HG02981 (cell line): ENCODE measurements at regions not wholly inside any gene's neighbourhood (a gene's known extent, or its start where the extent isn't known, plus 50 kb on each side); places are given as distances from the start of the nearest gene placed in this dataset.
"Not testable (repeated sequence)": the region's sequence is repeated elsewhere in the genome, so short reads cannot be mapped to it uniquely, and the experiment has no call there.

Experiments
- ATAC-seq: cut with Tn5 transposase; IDR thresholded peaks from one replicate; pipeline ENCODE4 v1.9.1; 2021; ENCODE audit warnings: mild to moderate bottlenecking, moderate library complexity; ENCODE audit not compliant: unreplicated experiment

DNA sequence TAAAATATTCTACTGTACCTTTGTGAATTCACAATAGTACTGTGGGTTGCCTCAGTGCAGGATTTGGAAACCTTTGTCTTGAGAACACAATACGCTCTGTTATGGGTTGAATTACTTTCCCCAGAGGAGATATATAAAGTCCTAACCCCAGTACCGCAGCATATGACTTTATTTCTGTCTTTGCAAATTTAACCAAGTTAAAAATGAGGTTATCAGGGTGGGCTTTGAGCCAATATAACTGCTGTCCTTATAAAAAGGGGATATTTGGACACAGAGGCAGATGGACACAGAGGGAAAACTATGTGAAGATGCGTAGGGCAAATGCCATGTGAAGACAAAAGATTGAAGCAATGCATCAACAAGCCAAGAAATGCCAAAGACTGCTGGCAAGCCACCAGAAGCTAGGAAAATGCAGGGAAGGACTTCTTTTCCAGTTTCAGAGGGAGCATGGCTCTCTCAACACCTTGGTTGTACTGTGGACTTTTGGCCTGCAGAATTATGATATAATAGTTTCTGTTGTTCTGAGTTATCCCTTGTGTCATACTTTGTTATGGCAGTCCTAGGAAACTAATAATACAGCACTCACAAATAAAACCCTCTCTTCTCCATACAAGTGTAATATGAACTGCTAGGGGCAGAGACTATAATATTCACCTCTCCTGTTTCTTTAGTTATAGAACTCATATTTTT lies 292.6 kb upstream of the SPTLC3 start:
- ATAC-seq, result no peak

DNA sequence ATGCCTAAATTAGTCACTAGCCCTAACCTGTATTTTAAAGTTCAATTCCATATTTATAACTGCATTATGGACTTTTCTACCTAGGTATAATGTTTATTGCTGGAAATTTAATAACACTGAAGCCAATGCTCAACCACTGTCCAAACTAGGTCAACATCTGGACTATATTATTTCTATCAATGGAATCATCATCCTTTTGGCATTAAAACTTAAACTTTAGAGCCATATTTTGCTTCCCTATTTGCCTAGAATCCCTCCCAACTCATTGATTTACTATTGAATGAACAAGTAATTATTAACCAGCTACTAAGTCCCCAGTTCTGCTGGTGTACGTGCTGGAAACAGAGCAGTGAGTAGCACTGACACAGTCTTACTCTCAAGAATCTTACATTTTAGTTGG lies 291.7 kb upstream of the SPTLC3 start:
- ATAC-seq, result no peak

DNA sequence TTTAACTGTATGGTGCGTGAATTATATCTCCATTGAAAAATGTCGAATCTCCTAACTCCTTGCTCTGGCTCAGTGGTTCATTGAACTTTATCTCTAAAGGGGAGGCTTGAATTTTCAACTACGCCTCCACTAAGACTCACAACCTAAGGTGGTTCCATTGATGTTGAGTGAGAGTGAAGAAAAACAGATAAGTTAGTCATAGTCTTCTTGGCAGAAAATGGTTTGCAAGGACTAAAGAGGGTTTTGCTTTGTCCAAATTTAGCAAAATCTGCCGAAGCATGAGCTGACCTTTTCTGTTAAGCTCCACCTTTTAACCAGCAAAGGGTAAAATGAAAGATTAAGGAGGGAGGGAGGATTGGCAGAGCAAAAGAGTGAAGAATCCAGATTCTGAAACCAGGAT lies 290.2 kb upstream of the SPTLC3 start:
- ATAC-seq, result no peak

DNA sequence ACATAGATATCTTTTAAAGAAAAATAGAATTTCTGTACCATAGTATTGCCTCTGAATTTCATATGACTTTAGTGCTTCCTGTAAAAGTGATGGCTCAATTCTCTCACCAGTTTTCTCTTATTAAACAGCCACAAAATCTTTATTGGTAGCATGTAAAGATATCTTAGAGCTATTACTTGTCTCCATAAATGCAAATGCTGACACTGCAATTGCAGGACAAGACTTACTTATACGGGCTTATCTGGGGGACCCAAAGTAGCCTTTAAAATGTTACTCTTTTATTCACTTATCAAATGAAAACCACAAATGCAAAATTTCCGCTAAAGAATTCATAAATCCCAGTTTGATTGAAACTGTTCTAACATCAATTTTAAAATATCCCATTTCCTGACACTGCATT lies 287.1 kb upstream of the SPTLC3 start:
- no peak for ATAC-seq

DNA sequence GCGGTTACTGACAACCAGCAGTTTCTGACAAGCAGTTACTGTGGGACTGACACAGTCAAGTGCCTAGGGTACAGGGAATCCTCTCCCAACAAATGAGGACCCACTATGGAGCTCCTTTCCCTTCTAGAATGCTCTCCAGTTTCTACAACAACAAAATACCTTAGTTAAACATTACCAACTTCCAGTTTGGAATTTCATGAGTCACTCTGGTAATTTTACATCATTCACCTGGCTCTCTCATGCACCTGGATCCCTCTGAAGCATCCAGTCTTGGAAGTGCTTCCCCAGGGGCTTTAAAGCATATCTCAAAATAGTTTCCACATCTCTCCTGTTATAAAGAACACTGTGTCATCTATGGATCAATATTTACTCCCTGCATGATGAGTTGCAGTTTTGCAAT lies 286.7 kb upstream of the SPTLC3 start:
- ATAC-seq, result no peak

DNA sequence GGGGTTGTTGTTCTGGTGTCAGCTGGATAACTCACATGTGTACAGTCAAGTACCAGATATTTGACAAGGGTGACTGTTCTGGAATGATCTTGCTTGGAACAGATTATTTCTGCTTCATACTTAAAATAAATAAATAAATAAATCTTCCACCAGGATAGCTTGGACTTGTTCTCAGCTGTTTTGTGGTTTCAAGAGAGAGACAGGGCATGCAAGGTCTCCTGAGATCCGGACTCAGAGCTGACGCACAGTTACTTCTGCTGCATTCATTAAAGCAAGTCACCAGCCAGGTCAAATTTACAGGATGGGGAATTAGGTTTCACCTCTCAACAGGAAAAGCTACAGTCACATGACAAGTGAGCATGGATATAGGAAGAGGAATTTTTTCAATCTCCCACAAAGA lies 285.0 kb upstream of the SPTLC3 start:
- ATAC-seq, result no peak

DNA sequence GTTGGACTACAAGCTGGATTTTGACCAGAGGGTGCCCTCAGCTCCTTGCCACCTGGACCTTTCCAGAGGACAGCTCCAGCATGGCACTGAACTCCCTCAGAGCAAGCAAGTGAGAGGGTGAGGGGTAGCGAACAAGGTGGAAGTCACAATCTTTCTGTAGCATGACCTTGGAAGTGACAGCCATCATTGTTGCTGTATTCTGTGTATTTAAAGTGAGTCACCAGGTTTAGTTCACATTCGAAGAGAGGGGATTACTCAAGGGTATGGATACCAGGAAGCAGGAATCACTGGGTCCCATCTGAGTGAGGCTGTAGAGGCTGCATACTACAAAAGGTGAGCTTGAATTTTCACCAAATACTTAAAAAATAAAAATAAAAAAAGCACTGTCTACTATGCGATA lies 280.0 kb upstream of the SPTLC3 start:
- no peak for ATAC-seq

DNA sequence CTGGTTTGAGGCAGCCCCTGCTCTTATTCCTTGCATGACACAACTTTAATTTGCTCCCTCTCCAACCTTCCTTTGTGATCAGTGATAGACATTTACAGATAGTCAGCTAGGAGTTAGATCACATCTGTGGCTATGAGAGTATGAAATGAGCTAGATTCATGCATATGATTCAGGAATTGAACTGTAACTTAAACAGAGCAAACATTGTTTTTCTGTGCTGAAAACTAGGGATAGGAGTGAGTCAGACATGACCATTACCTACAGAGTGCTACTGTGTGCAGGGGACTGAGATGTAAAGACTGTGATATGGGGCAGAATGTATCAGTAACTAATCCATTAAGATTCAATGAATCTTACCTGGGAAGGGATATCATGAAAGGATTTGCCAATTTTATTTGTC lies 279.4 kb upstream of the SPTLC3 start:
- no peak for ATAC-seq

DNA sequence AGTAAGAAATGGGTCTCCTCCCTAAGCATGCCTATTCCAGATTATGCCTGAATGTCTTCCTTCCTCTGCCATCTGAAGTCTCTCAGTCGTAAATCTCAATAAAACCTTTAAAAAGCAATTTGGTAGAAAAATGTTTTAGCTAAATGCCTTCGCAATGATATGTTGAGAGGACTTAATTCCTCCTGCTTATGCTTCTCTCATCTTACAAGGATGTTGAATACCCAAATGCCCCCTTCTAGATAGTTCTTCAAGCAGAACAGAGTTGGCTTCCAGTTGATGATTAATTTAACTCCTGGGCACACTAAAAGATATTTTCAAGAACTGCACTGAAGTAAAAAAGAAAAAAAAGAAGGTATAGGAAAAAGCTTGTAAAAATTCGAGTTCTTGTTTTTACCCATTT lies 275.0 kb upstream of the SPTLC3 start:
- no peak for ATAC-seq

DNA sequence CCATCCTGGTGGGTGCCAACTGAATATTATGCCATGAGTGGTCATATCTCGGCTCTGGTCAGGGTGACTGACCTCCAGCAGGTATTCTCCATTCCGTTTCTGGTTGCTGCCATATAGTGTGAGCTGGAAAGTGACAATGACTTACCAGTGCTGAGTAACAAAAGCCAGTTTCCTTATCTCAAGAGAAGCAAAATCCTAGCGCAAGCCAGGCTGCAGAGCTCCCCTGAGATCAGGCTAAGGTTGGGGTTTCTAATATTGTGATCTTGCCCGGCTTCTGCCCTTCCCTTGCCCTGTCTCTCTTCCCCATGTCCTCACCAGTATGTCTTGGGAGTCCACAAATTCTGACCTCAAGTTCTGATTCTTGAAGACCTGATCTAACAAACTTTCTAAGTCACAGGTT lies 271.3 kb upstream of the SPTLC3 start:
- ATAC-seq, result no peak

DNA sequence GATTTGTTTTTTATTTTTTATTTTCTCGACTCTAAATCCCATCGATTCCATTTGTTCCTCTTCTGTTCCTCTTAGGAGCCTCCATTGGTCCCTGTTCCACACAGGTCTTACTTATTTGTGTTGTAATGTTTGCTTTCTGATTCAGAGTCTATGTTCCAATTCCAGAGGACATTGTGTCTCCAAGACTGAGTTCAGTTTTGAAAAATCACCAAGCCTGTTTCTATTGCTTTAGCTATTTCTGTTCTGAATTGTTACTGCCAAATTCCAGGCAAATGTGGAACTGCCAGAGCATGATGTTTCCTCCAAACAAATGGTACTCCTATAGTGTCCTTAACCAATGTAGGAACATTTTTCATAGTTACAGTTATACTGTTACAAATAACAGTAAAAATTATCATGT lies 270.9 kb upstream of the SPTLC3 start:
- ATAC-seq, result no peak

DNA sequence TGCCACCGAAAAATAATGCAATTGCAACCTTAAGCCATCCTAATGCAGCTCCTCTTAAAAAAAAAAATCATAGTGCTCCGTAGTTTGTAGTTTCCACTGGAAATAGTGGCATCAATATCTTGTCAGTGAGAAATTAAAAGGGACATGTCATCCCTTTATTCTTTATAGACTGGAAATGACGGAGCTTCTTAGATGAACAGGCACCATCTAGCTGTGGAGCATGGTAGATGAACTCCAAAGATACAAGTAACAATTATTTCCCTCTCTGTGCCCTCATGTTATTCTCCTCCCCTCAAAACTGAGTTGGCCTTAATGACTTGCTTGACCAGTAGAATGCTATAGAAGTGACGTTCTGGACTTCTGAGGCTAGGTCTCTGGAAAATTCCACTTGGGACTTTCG lies 268.1 kb upstream of the SPTLC3 start:
- ATAC-seq, result no peak

DNA sequence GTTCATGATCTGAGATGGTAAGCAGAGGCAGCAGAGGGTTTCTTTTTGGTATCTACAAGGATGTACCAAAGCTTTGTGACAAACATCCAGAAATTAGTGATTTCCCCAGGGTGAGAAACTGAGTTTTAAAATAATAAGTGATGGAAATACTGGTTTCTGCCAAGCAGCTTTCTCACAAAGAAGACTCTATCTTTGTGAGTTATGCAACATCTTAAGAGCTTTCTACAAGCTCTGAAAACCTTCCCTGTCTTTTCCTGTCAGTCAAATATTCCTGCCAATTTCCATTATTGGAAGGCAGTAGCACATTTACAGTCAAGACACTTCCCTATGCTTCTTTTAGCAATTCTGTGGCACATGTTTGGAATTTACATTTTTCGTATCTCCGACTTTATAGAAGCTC lies 264.7 kb upstream of the SPTLC3 start:
- no peak for ATAC-seq

DNA sequence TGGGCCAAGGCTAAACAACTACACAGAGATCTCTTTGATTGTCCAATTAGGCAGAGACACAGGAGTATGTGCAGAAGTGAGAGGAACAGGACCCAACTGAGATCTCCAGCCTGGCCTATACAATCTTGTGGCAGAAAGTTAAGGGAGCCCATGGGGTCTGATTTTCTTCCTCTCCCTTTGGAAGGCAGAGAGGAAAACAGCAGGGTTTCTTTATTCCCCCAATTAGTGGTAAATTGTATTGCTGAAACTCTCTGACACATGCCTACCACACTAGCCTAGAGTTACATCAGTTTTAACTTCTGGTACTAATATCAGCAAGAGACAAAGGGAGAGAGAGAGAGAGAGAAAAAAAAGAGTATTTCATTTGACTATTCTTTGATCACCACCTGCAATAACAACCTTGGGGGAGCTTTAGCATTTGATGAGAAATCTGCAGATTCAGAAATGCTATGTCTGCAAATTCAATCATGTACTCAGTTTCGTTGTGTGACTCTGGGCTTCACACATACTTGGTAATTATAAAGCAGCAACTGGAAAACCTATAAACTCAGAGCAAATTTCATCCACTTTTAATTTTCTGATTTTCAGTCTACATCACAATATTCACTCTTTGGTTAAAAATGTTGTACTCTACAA lies 260.3 kb upstream of the SPTLC3 start:
- no peak for ATAC-seq

DNA sequence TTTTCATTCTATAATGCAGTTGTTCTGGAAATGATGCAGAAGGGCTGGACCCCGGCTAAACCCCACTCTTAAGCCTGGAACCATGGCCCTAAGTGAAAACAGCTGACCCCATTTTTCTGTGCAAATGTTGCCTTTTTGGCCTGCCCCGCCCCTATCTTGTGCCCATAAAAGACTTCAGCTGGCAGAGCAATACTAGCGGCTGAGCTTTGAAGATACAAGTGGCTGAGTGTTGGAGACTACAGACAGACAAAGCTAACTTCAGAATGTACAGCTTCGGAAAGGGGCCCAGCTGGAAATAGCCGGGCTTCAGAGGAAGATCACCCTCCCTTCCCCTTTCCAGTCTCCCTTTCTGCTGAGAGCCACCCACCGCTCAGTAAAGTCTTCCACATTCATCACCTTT lies 258.6 kb upstream of the SPTLC3 start:
- no peak for ATAC-seq

DNA sequence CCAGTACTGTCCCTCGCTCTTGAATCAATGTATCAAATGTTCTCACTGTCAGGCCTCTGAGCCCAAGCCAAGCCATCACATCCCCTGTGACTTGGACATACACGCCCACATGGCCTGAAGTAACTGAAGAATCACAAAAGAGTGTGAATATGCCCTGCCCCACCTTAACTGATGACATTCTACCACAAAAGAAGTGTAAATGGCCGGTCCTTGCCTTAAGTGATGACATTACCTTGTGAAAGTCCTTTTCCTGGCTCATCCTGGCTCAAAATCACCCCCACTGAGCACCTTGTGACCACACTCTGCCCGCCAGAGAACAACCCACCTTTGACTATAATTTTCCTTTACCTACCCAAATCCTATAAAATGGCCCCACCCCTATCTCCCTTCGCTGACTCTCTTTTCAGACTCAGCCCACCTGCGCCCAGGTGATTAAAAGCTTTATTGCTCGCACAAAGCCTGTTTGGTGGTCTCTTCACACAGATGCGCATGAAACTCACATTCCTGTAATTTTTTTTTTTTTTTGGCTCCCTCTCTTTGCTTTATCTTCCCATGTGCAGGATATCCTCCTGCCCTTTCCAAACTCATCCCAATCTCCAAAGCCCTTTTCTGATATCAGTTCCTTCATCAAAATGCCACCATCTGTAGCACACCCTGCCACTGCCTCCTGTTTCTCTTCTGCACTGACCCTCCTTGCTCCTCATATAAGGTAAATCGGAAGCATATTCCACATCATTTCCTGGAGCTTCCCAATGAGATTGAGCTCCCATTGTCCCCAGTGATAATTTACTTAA lies 255.7 kb upstream of the SPTLC3 start:
- not testable (repeated sequence) for ATAC-seq

DNA sequence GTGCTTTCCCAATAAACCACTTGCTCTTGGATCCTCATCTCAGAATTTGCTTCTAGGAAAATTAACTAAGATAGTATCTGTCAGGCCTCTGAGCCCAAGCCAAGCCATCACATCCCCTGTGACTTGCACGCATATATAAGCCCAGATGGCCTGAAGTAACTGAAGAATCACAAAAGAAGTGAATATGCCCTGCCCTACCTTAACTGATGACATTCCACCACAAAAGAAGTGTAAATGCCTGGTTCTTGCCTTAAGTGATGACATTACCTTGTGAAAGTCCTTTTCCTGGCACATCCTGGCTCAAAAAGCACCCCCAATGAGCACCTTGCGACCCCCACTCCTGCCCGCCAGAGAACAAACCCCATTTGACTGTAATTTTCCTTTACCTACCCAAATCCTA lies 255.0 kb upstream of the SPTLC3 start:
- not testable (repeated sequence) for ATAC-seq

DNA sequence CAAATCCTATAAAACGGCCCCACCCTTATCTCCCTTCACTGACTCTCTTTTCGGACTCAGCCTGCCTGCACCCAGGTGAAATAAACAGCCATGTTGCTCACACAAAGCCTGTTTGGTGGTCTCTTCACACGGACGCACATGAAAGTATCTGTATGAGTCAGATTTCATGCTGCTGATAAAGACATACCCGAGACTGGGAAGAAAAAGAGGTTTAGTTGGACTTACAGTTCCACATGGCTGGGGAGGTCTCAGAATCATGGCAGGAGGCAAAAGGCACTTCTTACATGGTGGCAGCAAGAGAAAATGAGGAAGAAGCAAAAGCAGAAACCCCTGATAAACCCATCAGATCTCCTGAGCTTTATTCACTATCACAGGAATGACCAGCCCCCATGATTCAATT lies 249.3 kb upstream of the SPTLC3 start:
- not testable (repeated sequence) for ATAC-seq

DNA sequence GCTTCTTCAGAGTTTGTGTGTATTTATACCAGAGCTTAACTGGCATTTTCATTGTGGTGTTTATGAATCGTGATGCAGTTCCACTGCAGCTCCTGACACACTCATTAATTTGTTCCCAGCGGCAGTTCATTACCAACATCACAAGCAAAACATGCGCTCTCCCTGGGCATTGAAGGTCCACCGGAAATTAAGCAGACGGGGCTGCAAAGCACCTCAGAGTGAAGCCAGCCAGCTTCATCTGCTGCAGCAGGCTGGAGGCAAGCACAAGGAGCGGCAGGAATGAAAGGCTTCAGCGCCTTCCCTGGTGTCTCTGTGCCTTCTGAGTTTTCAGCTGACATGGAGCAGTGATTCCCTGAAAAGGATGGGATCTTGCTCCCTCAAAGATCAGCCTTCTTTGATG lies 246.0 kb upstream of the SPTLC3 start:
- ATAC-seq, result no peak

DNA sequence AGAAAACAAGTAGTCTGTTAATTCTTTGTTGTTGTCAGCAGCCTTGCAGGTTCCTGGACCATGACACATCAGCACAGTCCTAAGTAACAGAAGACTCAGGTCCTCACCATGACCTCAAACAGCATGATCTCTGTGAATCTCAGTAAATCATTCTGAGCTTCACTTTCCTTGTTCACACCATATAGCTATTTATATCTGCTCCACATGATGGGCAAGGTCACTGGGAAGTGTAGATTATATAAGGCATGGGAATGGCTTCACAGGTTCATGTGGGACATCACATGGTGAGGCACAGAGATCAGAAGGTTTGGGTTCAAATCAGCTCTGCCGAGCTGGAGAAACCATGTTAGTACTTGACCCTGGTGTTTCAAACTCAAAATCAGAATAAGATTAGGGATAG lies 245.4 kb upstream of the SPTLC3 start:
- ATAC-seq, result no peak

DNA sequence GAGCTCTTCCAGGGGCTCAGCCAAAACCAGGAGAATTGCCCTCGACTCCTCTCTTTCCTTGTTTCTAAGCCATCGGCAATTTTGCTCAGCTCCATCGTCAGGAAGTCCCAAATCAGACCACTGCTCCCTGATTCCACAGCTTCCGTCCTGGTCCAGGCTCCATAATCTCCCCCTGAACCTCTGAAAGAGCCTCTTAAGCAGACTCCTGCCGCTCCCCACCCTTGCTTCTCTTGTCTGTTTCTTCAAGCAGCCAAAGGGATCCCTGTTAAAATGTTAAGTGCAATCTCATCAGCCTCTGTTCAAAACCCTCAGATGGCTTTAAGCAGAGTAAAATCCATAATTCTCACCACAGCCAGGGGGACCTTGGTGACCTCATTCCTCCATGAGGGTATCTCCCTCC lies 244.7 kb upstream of the SPTLC3 start:
- no peak for ATAC-seq

DNA sequence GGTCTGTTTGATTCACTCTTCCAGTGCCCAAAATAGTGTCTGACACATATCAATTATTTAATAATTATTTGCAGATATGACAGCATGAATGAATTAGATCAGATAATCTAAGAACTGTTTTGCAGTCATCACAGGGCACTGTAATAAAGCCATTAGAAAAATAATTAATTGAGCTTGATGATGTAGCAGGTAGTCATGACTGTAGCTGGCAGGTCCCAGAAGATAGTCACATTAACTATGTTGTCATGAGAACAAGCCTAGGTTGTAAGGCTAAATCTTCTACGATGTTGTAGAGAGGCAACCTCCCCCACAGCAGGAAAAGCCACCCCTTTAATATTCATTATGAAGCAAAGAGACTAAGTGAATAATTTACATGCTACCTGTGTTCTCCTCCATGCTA lies 243.9 kb upstream of the SPTLC3 start:
- no peak for ATAC-seq
